ENCODE measurements at regions not wholly inside any gene's neighbourhood (a gene's known extent, or its start where the extent isn't known, plus 50 kb on each side); places are given as distances from the start of the nearest gene placed in this dataset.

DNA sequence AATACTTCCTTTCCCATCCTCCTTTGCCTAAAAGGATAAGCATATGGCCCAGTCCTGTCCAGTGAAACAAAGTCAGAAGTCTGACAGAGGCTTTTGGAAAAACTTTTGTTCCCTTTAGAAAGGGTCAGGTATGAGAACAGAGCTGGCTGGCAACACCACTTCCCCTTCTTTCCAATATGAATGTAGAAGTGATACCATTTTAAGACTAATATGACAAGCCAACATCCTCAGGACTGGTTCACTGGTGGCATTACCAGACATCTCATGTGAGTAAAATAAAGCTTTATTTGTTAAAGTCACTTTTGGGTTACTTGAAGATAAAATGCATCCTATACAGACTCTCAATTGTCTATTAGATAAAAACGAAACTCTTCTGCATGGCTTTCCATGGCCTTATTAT, 83.6 kb upstream of the PTCHD1 start:
- no peak for DNase-seq (ENCODE audit: low spot score)
- ChIA-PET POLR2A (ENCODE audit: low non-redundant PET) (no interaction called here), CTCF (no interaction called here)
- H3K4me1 ChIP-seq (ENCODE audit: insufficient read depth, low read length, poor library complexity, severe bottlenecking): no peaks in the 10 kb centered on the region
- peaks cover 12% of the 10 kb centered on the region for H3K9me3 ChIP-seq (ENCODE audit: low read depth, low read length, poor library complexity, severe bottlenecking)
- no peaks in the 10 kb centered on the region for H3K27me3 ChIP-seq (replicated peaks; ENCODE audit: insufficient read depth, low read depth, low read length, poor library complexity)
- no peak overlapping the region for H3K4me3 ChIP-seq (ENCODE audit: low read depth, low read length, poor library complexity, severe bottlenecking)
- H3K27ac ChIP-seq (ENCODE audit: low read depth, low read length, poor library complexity, severe bottlenecking): no peak overlapping the region
- no peaks in the 10 kb centered on the region for H3K36me3 ChIP-seq (ENCODE audit: insufficient read depth, low read length, poor library complexity, severe bottlenecking)
- no TSS peak for BruUV-seq (replicated peaks)
- TF ChIP-seq, protein P1, sequence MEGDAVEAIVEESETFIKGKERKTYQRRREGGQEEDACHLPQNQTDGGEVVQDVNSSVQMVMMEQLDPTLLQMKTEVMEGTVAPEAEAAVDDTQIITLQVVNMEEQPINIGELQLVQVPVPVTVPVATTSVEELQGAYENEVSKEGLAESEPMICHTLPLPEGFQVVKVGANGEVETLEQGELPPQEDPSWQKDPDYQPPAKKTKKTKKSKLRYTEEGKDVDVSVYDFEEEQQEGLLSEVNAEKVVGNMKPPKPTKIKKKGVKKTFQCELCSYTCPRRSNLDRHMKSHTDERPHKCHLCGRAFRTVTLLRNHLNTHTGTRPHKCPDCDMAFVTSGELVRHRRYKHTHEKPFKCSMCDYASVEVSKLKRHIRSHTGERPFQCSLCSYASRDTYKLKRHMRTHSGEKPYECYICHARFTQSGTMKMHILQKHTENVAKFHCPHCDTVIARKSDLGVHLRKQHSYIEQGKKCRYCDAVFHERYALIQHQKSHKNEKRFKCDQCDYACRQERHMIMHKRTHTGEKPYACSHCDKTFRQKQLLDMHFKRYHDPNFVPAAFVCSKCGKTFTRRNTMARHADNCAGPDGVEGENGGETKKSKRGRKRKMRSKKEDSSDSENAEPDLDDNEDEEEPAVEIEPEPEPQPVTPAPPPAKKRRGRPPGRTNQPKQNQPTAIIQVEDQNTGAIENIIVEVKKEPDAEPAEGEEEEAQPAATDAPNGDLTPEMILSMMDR (conservative IDR thresholded peaks at IDR 0.05; ENCODE audit: low read depth, low read length): no peak
- no peak for TF ChIP-seq EZH2 (IDR thresholded peaks at IDR 0.05; ENCODE audit: borderline replicate concordance, low read depth, low read length, poor library complexity, severe bottlenecking)
- intact Hi-C loops (cut with micrococcal nuclease; ENCODE audit: unreplicated experiment): no loop called here

DNA sequence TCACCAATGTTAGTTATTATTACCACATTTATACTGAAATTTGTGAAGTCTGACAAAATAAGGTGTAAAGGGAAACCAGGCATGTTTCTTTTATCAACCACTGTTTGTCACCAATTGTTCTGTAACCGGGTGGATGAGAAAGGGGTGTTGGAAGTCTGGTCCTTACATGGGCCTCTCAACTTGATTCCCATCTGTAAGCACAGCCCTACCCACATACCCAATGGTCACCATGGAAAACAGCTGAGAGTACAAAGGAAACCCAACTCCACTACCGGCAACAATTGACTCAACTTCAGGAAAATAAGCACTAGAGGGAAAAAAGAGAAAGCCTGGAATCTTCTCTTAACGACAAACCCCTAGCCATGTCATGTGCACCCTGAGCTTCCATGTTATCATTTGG, 70.8 kb upstream of the PTCHD1 start:
- Histone ChIP-seq H3K27ac (ENCODE audit: low read depth, low read length, poor library complexity, severe bottlenecking) (no peak overlapping the region), H3K4me1 (ENCODE audit: insufficient read depth, low read length, poor library complexity, severe bottlenecking) (no peaks in the 10 kb centered on the region), H3K36me3 (ENCODE audit: insufficient read depth, low read length, poor library complexity, severe bottlenecking) (no peaks in the 10 kb centered on the region), H3K4me3 (ENCODE audit: low read depth, low read length, poor library complexity, severe bottlenecking) (no peak overlapping the region), H3K27me3 (replicated peaks; ENCODE audit: insufficient read depth, low read depth, low read length, poor library complexity) (no peaks in the 10 kb centered on the region), H3K9me3 (ENCODE audit: low read depth, low read length, poor library complexity, severe bottlenecking) (no peaks in the 10 kb centered on the region)
- no peak for TF ChIP-seq EZH2 (IDR thresholded peaks at IDR 0.05; ENCODE audit: borderline replicate concordance, low read depth, low read length, poor library complexity, severe bottlenecking)
- TF ChIP-seq, protein P1 (conservative IDR thresholded peaks at IDR 0.05; ENCODE audit: low read depth, low read length): no peak
- intact Hi-C loops (cut with micrococcal nuclease; ENCODE audit: unreplicated experiment): no loop called here
- ChIA-PET CTCF (no interaction called here), POLR2A (ENCODE audit: low non-redundant PET) (no interaction called here)
- no TSS peak for BruUV-seq (replicated peaks)
- DNase-seq (ENCODE audit: low spot score): no peak

DNA sequence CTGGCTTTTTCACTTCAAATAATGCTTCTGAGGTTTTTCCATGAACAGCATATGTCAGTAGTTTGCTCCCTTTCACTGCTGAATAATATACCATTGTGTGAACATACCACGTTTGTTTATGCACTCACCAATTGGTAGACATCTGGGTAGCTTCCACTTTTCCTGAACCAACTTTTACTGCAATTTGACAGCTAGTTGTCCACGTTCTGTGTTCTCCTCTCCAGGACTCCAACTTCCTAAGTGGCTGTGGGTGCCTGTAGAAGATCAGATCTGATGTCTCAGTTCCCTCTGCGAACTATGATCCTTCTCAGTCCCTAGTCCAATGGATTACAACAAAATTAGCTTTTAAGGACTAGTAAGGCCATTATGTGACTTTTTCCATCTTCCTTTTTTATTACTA, 64.7 kb upstream of the PTCHD1 start:
- Histone ChIP-seq H3K4me1 (ENCODE audit: insufficient read depth, low read length, poor library complexity, severe bottlenecking) (no peaks in the 10 kb centered on the region), H3K36me3 (ENCODE audit: insufficient read depth, low read length, poor library complexity, severe bottlenecking) (no peaks in the 10 kb centered on the region), H3K9me3 (ENCODE audit: low read depth, low read length, poor library complexity, severe bottlenecking) (no peaks in the 10 kb centered on the region), H3K27me3 (replicated peaks; ENCODE audit: insufficient read depth, low read depth, low read length, poor library complexity) (no peaks in the 10 kb centered on the region), H3K27ac (ENCODE audit: low read depth, low read length, poor library complexity, severe bottlenecking) (no peak overlapping the region), H3K4me3 (ENCODE audit: low read depth, low read length, poor library complexity, severe bottlenecking) (no peak overlapping the region)
- intact Hi-C loops (cut with micrococcal nuclease; ENCODE audit: unreplicated experiment): no loop called here
- BruUV-seq (replicated peaks): no TSS peak
- TF ChIP-seq, protein P1 (conservative IDR thresholded peaks at IDR 0.05; ENCODE audit: low read depth, low read length): no peak
- no peak for TF ChIP-seq EZH2 (IDR thresholded peaks at IDR 0.05; ENCODE audit: borderline replicate concordance, low read depth, low read length, poor library complexity, severe bottlenecking)
- no peak for DNase-seq (ENCODE audit: low spot score)
- CTCF ChIA-PET: no interaction called here
- POLR2A ChIA-PET (ENCODE audit: low non-redundant PET): no interaction called here
